GM23248 (cell line): ENCODE measurements at regions not wholly inside any gene's neighbourhood (a gene's known extent, or its start where the extent isn't known, plus 50 kb on each side); places are given as distances from the start of the nearest gene placed in this dataset.

Experiments
- DNase-seq: peaks from one replicate; pipeline ENCODE4 v3.0.0-alpha.2; 2015
- H2AFZ ChIP-seq: fragments of 200-600 bp; sonication (generic); 2 replicates; pipeline ENCODE4 v1.6.1; 2016; ENCODE audit warnings: antibody characterized with exemption
- H3F3A ChIP-seq: fragments of 200-600 bp; sonication (generic); 2 replicates; pipeline ENCODE4 v1.6.1; 2016; ENCODE audit warnings: mild to moderate bottlenecking, antibody characterized with exemption, mixed run types; ENCODE audit not compliant: insufficient read depth
- H3K27ac ChIP-seq: fragments of 200-600 bp; sonication (generic); 2 replicates; pipeline ENCODE4 v1.5.1; 2016; ENCODE audit warnings: mild to moderate bottlenecking
- H3K27me3 ChIP-seq: fragments of 200-600 bp; sonication (generic); replicated peaks from 2 replicates; pipeline ENCODE4 v1.6.1; 2016; ENCODE audit warnings: mild to moderate bottlenecking; ENCODE audit not compliant: insufficient read depth
- H3K36me3 ChIP-seq: fragments of 200-600 bp; sonication (generic); 2 replicates; pipeline ENCODE4 v1.6.1; 2016; ENCODE audit warnings: low read depth, mild to moderate bottlenecking
- H3K4me1 ChIP-seq: fragments of 200-600 bp; sonication (generic); 2 replicates; pipeline ENCODE4 v1.6.1; 2016; ENCODE audit warnings: mild to moderate bottlenecking; ENCODE audit not compliant: insufficient read depth
- H3K4me2 ChIP-seq: fragments of 200-600 bp; sonication (generic); one replicate; pipeline ENCODE4 v1.6.1; 2016; ENCODE audit warnings: mild to moderate bottlenecking; ENCODE audit not compliant: unreplicated experiment
- H3K4me3 ChIP-seq: fragments of 200-600 bp; sonication (generic); 2 replicates; pipeline ENCODE4 v1.5.1; 2016; ENCODE audit warnings: mild to moderate bottlenecking
- H3K79me2 ChIP-seq: fragments of 200-600 bp; sonication (generic); 2 replicates; pipeline ENCODE4 v1.6.1; 2016; ENCODE audit warnings: mild to moderate bottlenecking; ENCODE audit not compliant: insufficient read depth
- H3K9ac ChIP-seq: fragments of 200-600 bp; sonication (generic); 2 replicates; pipeline ENCODE4 v1.6.1; 2016; ENCODE audit warnings: mild to moderate bottlenecking
- H3K9me2 ChIP-seq: fragments of 200-600 bp; sonication (generic); 2 replicates; pipeline ENCODE4 v1.6.1; 2016; ENCODE audit warnings: mixed run types, mild to moderate bottlenecking, moderate library complexity; ENCODE audit not compliant: insufficient read depth
- H3K9me3 ChIP-seq: fragments of 200-600 bp; sonication (generic); one replicate; pipeline ENCODE4 v1.6.1; 2017; ENCODE audit warnings: low read depth
- H4K20me1 ChIP-seq: fragments of 200-600 bp; sonication (generic); 2 replicates; pipeline ENCODE4 v1.6.0; 2016; ENCODE audit not compliant: insufficient read depth
- EZH2 ChIP-seq: fragments of 200-600 bp; sonication (generic); IDR thresholded peaks from 2 replicates; pipeline ENCODE4 v1.6.1; 2018; ENCODE audit warnings: antibody characterized with exemption, mild to moderate bottlenecking; ENCODE audit not compliant: insufficient read depth, poor library complexity, severe bottlenecking
- EZH2phosphoT487 ChIP-seq: fragments of 200-600 bp; sonication (generic); IDR thresholded peaks from 2 replicates; pipeline ENCODE4 v1.6.1; 2018; ENCODE audit warnings: antibody characterized with exemption, moderate library complexity, mild to moderate bottlenecking, low read depth; ENCODE audit not compliant: insufficient read depth
- WGBS, 2 experiments: methylation state at CpG; one replicate each; pipeline ENCODE4 v1.1.6; 2015 to 2017; ENCODE audit warnings: low lambda C conversion rate in 2 of 2, low coverage in 1 of 2; ENCODE audit errors: missing lambda C conversion rate in 2 of 2; 5-methylcytosine and 5-hydroxymethylcytosine counted together
- in situ Hi-C: fragments of 300-500 bp; cut with MboI; formaldehyde crosslinking; loops from 2 replicates; pipeline ENCODE4 v1.15.0; 2020

DNA sequence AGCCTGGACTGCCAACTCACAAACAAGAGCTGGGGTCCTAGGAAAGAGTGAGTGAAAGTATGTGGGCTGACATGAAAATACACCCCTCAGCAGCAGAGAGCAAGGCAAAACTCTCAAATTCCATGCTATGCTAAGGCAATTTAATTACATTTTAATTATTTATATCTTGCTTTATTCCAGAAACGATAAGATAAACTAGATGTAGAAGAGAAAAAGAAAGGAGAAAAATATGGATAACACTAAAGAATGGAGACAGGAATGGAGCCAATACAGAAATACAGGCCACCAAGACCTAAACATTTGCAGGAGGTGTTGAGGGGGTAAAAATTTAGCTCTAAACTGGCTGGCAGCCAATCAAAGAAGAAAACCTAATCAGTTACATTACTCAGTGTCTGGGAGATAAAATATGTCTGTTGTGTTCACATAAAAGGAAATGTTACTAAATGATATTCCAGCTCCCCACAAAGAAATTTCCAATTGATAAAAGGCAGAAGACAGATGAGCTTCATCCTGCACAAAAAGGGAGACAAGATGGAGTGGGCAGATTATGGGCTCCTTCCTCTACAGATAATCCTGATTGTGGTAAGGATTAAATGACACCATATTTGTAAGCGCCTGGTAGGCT lies 223.5 kb upstream of the BLID start:
- Histone ChIP-seq H3K27ac (no peak overlapping the region), H3K4me3 (no peak overlapping the region), H3K4me1 (peaks cover 43% of the 10 kb centered on the region), H3K9me2 (no peaks in the 10 kb centered on the region), H2AFZ (no peak overlapping the region), H3K4me2 (no peak overlapping the region), H3F3A (peaks cover 35% of the 10 kb centered on the region), H3K36me3 (no peaks in the 10 kb centered on the region), H4K20me1 (no peaks in the 10 kb centered on the region), H3K9ac (no peak overlapping the region), H3K79me2 (0 out of 2 replicates have a peak, but pooled peaks cover 16% of the 10 kb centered on the region), H3K9me3 (no peaks in the 10 kb centered on the region), H3K27me3 (no peaks in the 10 kb centered on the region)
- 80 to 84% methylated on average over 2 of the region's 2 CpGs for WGBS, 2 experiments
- in situ Hi-C loops = no loop called here
- TF ChIP-seq EZH2 (no peak), EZH2phosphoT487 (no peak)
- no peak for DNase-seq

- 74 to 82% methylated on average over 4 of the region's 4 CpGs for WGBS, 2 experiments
- H3K4me3 ChIP-seq = no peak overlapping the region
- H3K9me2 ChIP-seq = no peaks in the 10 kb centered on the region
- 0 out of 2 replicates have a peak, but pooled peaks cover 16% of the 10 kb centered on the region for H3K79me2 ChIP-seq
- no peaks in the 10 kb centered on the region for H3K9me3 ChIP-seq
- peaks cover 18% of the 10 kb centered on the region for H3F3A ChIP-seq
- no peak for DNase-seq
- peaks cover 25% of the 10 kb centered on the region for H3K4me1 ChIP-seq
- in situ Hi-C loops = no loop called here
- no peak overlapping the region for H3K4me2 ChIP-seq
- H3K27ac ChIP-seq = no peak overlapping the region
- H4K20me1 ChIP-seq = no peaks in the 10 kb centered on the region
- no peak overlapping the region for H2AFZ ChIP-seq
- no peak for TF ChIP-seq EZH2phosphoT487
- TF ChIP-seq EZH2 = no peak
- no peak overlapping the region for H3K9ac ChIP-seq
- H3K27me3 ChIP-seq = no peaks in the 10 kb centered on the region
- H3K36me3 ChIP-seq = no peaks in the 10 kb centered on the region
Observed at GRCh38 chr11:122337704-122338103, 221.7 kb upstream of the BLID start.

DNA sequence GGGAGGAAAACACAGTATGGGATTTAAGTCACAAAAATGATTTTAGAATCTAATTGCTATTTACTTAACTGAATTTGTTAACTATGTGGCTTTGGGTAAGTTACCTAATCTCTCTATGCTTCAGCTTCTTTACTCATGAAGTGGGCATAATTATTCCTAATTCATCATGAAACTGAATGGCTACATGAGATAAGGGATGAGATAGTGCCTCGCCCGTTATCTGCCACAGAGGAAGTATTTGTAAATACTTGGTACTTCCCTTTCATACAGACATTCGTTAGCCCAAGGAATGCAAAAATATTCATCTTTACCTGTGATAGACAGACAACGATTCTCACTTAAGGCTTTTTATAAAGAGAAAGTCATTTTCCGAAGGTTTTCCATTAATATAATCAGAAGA lies 221.2 kb upstream of the BLID start:
- Histone ChIP-seq H3K9ac (no peak overlapping the region), H3K27me3 (no peaks in the 10 kb centered on the region), H4K20me1 (no peaks in the 10 kb centered on the region), H3K4me2 (no peak overlapping the region), H3K4me3 (no peak overlapping the region), H2AFZ (no peak overlapping the region), H3F3A (peaks cover 15% of the 10 kb centered on the region), H3K9me2 (no peaks in the 10 kb centered on the region), H3K4me1 (peaks cover 20% of the 10 kb centered on the region), H3K36me3 (no peaks in the 10 kb centered on the region), H3K9me3 (no peaks in the 10 kb centered on the region), H3K27ac (no peak overlapping the region), H3K79me2 (0 out of 2 replicates have a peak, but pooled peaks cover 16% of the 10 kb centered on the region)
- TF ChIP-seq EZH2 (no peak), EZH2phosphoT487 (no peak)
- no peak for DNase-seq
- WGBS, 2 experiments = 72 to 73% methylated on average over 5 of the region's 5 CpGs
- in situ Hi-C loops = no loop called here

- in situ Hi-C loops = no loop called here
- 69 to 72% methylated on average over 5 of the region's 5 CpGs for WGBS, 2 experiments
- Histone ChIP-seq H2AFZ (no peak overlapping the region), H3K27ac (no peak overlapping the region), H4K20me1 (no peaks in the 10 kb centered on the region), H3F3A (peaks cover 9% of the 10 kb centered on the region; the same call in 1 of the 2 replicates), H3K9me3 (no peaks in the 10 kb centered on the region), H3K27me3 (no peaks in the 10 kb centered on the region), H3K36me3 (no peaks in the 10 kb centered on the region), H3K79me2 (0 out of 2 replicates have a peak, but pooled peaks cover 16% of the 10 kb centered on the region), H3K4me3 (no peak overlapping the region), H3K9ac (no peak overlapping the region), H3K4me1 (peaks cover 15% of the 10 kb centered on the region), H3K4me2 (no peak overlapping the region), H3K9me2 (no peaks in the 10 kb centered on the region)
- TF ChIP-seq EZH2phosphoT487 = no peak
- TF ChIP-seq EZH2 = no peak
- DNase-seq = no peak
Observed at GRCh38 chr11:122336706-122337105, 220.7 kb upstream of the BLID start.
